Stimulated activated naive CD8-positive, alpha-beta T cell treated with anti-CD3 and anti-CD28 coated beads, Interleukin-15, Interleukin-2, amounts not matched to agents 100 ng/mL and 50 ng/mL, for 24 hours (primary cell): ENCODE measurements at regions not wholly inside any gene's neighbourhood (a gene's known extent, or its start where the extent isn't known, plus 50 kb on each side); places are given as distances from the start of the nearest gene placed in this dataset.
A peak's percentile ranks its signal among the peaks of the same experiment; 100 is the strongest.

ENCODE experiments used
- H3K27ac Mint-ChIP-seq: one replicate; pipeline ENCODE4 v1.8.0; 2021; ENCODE audit warnings: mild to moderate bottlenecking, mixed read lengths
- H3K27me3 Mint-ChIP-seq: one replicate; pipeline ENCODE4 v1.8.0; 2021; ENCODE audit warnings: mixed read lengths
- H3K36me3 Mint-ChIP-seq: one replicate; pipeline ENCODE4 v1.8.0; 2021; ENCODE audit warnings: low read depth, mixed read lengths
- H3K4me1 Mint-ChIP-seq: one replicate; pipeline ENCODE4 v1.8.0; 2021; ENCODE audit warnings: low read depth, mixed read lengths
- H3K4me3 Mint-ChIP-seq: one replicate; pipeline ENCODE4 v1.8.0; 2021; ENCODE audit warnings: mild to moderate bottlenecking, mixed read lengths
- H3K9me3 Mint-ChIP-seq: one replicate; pipeline ENCODE4 v1.8.0; 2021; ENCODE audit warnings: mixed read lengths

DNA sequence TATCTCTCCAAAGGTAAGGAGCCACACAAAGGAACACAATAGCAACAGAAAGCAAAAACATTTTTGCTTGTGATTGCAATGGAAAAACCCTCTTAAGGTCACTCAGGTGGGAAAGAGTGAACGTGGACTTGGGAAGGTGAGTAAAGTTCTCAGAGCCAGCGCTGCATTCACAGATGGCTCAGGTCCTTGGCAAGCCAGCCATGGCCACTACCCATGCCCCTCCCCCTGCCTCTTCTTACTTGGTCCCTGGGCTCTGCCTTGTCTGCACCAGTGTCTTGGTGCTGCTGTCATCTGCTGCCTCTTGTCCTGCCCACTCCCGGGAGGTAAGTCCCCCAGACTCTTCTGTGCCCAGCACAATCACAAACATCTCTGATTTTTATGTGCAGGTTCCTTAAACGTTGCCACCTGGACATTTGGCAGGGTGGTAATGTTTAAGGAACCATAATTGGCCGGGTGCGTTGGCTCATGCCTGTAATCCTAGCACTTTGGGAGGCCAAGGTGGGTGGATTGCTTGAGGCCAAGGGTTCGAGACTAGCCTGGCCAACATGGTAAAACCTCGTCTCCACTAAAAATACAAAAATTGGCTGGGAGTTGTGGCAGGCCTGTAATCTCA lies 74.6 kb downstream of the FEM1C start:
- no peak overlapping the region for H3K27ac Mint-ChIP-seq
- peaks cover 26% of the 10 kb centered on the region for H3K27me3 Mint-ChIP-seq
- H3K9me3 Mint-ChIP-seq, result no peaks in the 10 kb centered on the region
- H3K36me3 Mint-ChIP-seq, result no peaks in the 10 kb centered on the region
- no peak overlapping the region for H3K4me3 Mint-ChIP-seq
- no peaks in the 10 kb centered on the region for H3K4me1 Mint-ChIP-seq

DNA sequence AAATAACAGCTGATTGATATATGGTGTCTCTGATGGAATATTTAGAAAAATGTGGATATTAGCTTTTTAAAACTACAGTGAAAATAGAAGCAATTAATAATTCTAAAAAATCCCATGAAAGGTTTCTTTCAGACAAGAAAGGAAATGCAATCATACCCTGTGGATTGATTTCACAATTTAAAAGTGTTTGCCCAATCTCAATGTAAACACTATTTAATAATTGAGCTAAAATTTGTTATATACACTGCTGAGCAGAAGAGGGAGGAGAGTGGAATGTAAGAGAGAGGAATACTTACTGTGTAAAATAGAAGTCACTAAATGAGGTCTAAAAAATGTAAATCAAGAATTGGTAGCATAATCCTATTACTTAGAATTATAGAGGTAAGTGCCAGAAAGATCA lies 76.9 kb downstream of the FEM1C start:
- Mint-ChIP-seq H3K27me3 (peaks cover 38% of the 10 kb centered on the region), H3K36me3 (no peaks in the 10 kb centered on the region), H3K4me1 (no peaks in the 10 kb centered on the region), H3K9me3 (no peaks in the 10 kb centered on the region), H3K27ac (no peak overlapping the region), H3K4me3 (no peak overlapping the region)

DNA sequence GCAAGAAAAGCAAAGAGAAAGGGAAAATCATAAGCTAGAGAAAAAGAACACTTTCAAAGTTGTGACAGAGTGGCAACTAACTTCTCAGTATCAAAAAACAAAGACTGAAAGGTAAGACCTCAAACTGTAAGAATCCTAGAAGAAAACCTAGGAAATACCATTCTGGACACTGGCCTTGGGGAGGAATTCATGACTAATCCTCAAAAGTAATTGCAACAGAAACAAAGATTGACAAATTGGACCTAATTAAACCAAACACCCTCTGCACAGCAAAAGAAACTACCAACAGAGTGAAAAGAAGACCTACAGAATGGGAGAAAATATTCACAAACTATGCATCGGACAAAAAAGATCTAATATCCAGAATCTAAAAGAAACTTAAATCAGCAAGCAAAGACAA lies 79.1 kb downstream of the FEM1C start:
- H3K4me3 Mint-ChIP-seq, result no peak overlapping the region
- H3K27ac Mint-ChIP-seq, result no peak overlapping the region
- no peaks in the 10 kb centered on the region for H3K36me3 Mint-ChIP-seq
- H3K9me3 Mint-ChIP-seq, result no peaks in the 10 kb centered on the region
- no peaks in the 10 kb centered on the region for H3K4me1 Mint-ChIP-seq
- peaks cover 42% of the 10 kb centered on the region for H3K27me3 Mint-ChIP-seq

DNA sequence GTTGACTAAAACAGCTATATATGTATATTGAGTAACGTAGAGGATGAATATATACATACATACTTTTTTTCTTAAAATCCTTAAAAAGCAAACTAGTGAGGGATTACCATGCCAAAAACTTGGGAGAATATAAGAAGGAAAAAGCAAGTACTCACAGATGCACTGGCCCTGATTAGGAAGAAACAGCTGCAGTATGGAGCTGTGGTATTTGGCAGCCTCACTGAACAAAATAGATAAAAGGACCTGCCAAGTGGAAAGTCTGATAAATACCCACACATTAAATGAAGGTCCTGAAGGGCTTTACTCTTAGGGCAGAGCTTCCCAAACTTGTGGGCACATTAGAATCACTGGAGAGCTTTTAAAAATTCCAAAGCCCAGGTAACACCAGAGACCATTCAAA lies 80.6 kb downstream of the FEM1C start:
- H3K27me3 Mint-ChIP-seq, result peaks cover 38% of the 10 kb centered on the region
- no peaks in the 10 kb centered on the region for H3K9me3 Mint-ChIP-seq
- no peak overlapping the region for H3K27ac Mint-ChIP-seq
- no peaks in the 10 kb centered on the region for H3K36me3 Mint-ChIP-seq
- no peak overlapping the region for H3K4me3 Mint-ChIP-seq
- H3K4me1 Mint-ChIP-seq, result no peaks in the 10 kb centered on the region

DNA sequence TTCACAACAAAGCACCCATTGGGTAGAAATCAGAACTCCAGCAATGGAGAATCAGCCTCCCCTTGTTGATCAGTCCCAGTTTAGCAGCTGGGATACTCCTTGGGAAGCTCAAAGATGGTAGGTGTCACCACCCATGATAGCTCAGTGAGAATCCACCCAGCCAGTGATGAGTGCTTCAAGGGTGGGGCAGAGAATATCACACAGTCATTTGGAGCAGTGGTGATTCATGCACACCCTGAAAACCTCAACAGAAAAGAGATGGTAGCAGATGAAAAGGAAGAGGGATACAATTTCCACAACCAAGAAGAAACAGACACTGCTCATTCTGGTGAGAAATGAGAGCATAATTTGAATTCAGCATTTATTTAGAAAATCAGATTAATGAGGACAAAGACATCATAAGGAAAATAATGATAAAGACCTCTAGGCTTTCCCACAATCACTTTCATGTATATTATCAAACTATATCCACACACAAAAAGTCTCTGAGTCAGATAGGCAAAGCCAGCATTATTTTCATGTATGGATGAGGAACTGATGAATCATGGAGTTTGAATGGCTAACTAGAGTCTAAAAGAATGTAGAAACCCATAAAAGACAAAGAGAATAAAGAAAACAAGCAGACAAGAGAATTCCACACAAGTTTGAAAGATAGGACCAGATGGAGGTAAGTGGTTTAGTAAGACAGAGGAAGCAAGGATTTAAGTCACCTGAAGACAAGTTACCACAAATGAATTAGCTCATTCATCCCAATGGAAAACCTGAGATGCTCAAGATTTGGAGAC lies 82.9 kb downstream of the FEM1C start:
- Mint-ChIP-seq H3K4me3 (peak overlapping the region; percentile 20), H3K27me3 (peaks cover 30% of the 10 kb centered on the region), H3K27ac (peak overlapping the region; percentile 96), H3K4me1 (no peaks in the 10 kb centered on the region), H3K36me3 (no peaks in the 10 kb centered on the region), H3K9me3 (no peaks in the 10 kb centered on the region)

DNA sequence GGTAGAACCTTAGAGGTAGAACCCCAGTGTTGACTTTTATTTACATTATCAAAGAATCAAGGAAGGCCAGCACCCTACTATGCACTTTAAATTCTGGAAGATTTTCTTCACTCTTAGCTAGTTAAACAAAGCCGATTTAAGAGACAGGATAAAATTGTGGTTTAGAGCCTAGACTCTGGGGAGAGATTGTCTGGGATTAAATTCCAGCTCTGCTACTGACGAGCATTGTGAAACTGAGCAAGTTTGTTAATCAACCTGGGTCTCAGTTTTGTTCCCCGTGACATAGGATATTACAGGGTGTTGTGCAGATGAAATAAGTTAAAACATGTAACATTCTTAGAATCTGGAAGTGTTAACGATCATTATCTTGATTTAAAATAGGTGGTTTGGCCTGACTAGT lies 83.5 kb downstream of the FEM1C start:
- no peaks in the 10 kb centered on the region for H3K9me3 Mint-ChIP-seq
- no peaks in the 10 kb centered on the region for H3K4me1 Mint-ChIP-seq
- H3K27ac Mint-ChIP-seq, result peak overlapping the region; percentile 96
- H3K27me3 Mint-ChIP-seq, result peaks cover 30% of the 10 kb centered on the region
- no peaks in the 10 kb centered on the region for H3K36me3 Mint-ChIP-seq
- peak overlapping the region; percentile 20 for H3K4me3 Mint-ChIP-seq

DNA sequence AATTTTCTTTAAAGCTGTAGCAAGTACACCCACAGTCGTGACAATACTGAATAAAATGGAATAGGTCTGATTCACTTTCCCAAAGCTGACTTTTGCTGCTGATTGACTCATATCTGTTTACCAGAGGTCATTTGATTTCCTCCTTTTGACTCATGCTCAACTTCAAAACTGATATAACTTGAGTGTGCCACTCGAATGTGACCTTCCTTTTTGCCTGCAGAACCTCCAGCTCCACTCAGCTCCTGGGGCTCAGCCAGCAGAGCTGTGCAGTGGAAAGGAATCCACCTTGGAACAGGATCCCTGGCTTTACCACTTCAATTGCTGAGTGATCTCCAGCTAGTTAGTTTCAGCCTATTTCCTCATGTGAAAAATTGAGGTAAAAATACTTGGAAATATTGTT lies 84.1 kb downstream of the FEM1C start:
- Mint-ChIP-seq H3K36me3 (no peaks in the 10 kb centered on the region), H3K4me3 (peak overlapping the region; percentile 35), H3K4me1 (no peaks in the 10 kb centered on the region), H3K27me3 (peaks cover 27% of the 10 kb centered on the region), H3K9me3 (no peaks in the 10 kb centered on the region), H3K27ac (no peak overlapping the region)

DNA sequence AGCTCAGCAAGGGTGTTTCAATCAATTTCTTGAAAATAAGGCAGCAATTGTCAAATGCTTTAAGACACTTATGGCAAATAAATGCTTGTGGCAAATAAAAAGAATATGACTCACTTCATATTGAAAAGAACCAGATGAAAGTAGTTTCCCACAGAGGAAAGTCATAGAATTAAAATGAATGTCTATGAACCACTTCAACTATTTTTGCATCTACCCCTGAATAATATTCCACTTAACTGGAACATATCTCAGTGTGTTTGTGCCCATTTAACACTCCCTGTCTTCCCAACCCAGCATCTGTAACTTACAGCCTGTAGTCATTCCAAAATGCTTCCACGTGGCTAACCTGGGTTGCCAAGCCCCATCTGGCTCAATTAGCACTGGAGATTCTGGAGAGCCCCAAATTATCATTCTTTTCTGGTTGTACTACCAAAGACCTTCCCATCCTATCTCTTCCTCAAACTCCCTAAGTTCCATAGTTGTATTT lies 84.7 kb downstream of the FEM1C start:
- H3K9me3 Mint-ChIP-seq, result no peaks in the 10 kb centered on the region
- no peaks in the 10 kb centered on the region for H3K4me1 Mint-ChIP-seq
- H3K27ac Mint-ChIP-seq, result no peak overlapping the region
- H3K27me3 Mint-ChIP-seq, result peaks cover 25% of the 10 kb centered on the region
- H3K36me3 Mint-ChIP-seq, result no peaks in the 10 kb centered on the region
- no peak overlapping the region for H3K4me3 Mint-ChIP-seq

DNA sequence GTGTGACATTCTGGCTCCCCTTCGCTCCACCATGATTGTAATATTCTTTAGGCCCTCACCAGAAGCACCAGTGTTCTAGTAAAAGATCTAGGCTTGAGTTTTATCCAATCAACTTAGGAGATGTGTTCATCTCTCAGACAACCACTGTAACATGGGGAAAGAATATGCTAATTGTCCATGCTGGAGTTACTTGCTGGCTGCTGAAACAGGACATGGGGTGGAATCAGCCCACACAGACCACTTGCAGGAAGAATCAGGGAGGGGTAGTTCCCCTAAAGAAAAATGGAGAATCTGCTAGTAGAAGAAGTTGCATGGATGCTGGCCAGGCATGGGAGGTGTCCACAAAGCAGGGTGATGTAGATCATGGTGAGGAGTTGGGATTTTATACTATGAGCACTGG lies 86.2 kb downstream of the FEM1C start:
- H3K4me3 Mint-ChIP-seq, result no peak overlapping the region
- H3K36me3 Mint-ChIP-seq, result no peaks in the 10 kb centered on the region
- peaks cover 15% of the 10 kb centered on the region for H3K27me3 Mint-ChIP-seq
- no peaks in the 10 kb centered on the region for H3K9me3 Mint-ChIP-seq
- H3K4me1 Mint-ChIP-seq, result no peaks in the 10 kb centered on the region
- no peak overlapping the region for H3K27ac Mint-ChIP-seq

DNA sequence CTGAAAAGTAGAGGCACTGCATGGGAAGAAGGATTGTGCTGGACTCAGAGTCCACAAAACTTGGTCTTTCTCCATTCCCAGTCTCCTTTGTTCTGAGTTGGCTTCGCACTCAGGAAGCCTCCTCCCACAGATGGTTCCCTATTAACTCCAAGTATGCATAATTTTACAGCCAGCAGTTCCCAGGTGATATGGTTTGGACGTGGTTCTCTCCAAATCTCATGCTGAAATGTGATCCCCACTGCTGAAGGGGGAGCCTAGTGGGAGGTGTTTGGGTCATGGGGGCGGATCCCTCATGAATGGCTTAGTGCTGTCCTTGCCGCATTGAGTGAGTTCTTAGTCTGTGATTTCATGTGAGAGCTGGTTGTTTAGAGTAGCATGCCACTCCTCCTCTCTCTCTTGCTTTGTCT lies 86.6 kb downstream of the FEM1C start:
- H3K27ac Mint-ChIP-seq, result no peak overlapping the region
- H3K9me3 Mint-ChIP-seq, result no peaks in the 10 kb centered on the region
- H3K4me3 Mint-ChIP-seq, result no peak overlapping the region
- no peaks in the 10 kb centered on the region for H3K4me1 Mint-ChIP-seq
- H3K27me3 Mint-ChIP-seq, result peaks cover 14% of the 10 kb centered on the region
- no peaks in the 10 kb centered on the region for H3K36me3 Mint-ChIP-seq

DNA sequence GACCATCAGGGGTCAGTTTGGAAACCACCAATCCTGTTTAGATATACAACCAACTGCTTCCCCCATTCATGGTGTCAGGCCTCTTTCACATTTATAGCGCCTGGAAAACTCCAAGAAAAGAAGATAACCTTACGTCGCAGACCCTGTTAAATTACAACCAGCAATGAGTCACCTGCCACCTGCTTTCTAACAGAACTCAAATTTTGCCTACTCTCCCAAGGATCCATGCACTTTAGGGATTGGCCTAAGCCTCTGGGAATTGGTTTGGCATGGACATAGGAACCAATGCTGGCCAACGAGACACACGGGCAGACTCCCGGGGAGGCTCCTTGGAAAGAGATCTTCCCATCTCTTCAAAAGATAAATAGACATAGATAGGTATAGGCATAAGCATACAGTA lies 87.0 kb downstream of the FEM1C start:
- no peaks in the 10 kb centered on the region for H3K9me3 Mint-ChIP-seq
- no peak overlapping the region for H3K4me3 Mint-ChIP-seq
- no peaks in the 10 kb centered on the region for H3K4me1 Mint-ChIP-seq
- no peak overlapping the region for H3K27ac Mint-ChIP-seq
- peaks cover 14% of the 10 kb centered on the region for H3K27me3 Mint-ChIP-seq
- H3K36me3 Mint-ChIP-seq, result no peaks in the 10 kb centered on the region

DNA sequence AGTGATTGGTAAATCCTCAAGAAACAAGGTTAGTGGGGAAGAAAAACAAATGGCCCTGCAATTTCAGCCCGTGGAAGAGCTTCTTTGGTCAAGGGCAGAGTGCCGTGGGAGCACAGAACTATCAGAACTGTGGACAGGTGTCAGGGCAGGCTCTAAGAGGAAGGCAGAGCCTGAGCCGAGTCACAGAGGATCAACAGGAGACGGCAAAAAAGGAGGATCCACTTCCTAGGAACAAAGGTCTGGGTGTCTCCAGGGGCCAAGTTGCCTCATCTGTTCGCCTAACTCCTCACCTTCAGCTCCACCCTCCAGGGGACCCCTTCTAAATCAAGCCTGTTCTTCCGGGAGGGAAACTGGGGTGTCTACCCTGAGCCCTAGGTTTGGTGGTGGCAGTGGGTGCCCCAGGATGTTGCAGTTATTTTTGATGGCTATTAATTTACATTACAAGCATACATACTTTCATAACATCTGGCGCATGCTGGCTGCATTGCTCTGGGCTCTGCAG lies 88.0 kb downstream of the FEM1C start:
- no peak overlapping the region for H3K4me3 Mint-ChIP-seq
- H3K27ac Mint-ChIP-seq, result no peak overlapping the region
- H3K27me3 Mint-ChIP-seq, result peaks cover 10% of the 10 kb centered on the region
- H3K36me3 Mint-ChIP-seq, result no peaks in the 10 kb centered on the region
- H3K9me3 Mint-ChIP-seq, result no peaks in the 10 kb centered on the region
- H3K4me1 Mint-ChIP-seq, result no peaks in the 10 kb centered on the region

DNA sequence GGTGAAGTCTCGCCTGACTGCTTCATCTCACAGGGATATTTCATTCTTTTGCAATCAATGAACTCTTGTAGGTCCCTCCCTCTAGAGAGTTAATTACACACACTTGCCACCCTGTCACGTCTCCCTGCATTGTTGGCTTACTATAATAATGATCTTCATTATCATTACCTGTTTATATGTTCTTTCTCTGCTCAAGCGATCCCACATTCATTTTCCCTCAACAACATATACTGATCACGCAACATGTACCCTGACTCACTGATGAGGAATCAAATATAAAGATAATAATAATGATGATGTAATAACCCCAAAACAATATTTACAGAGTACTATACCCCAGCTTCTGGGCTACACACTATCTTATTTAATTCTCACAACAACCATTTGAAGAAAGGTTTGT lies 88.5 kb downstream of the FEM1C start:
- Mint-ChIP-seq H3K27me3 (peaks cover 10% of the 10 kb centered on the region), H3K27ac (no peak overlapping the region), H3K4me1 (no peaks in the 10 kb centered on the region), H3K4me3 (no peak overlapping the region), H3K36me3 (no peaks in the 10 kb centered on the region), H3K9me3 (no peaks in the 10 kb centered on the region)

DNA sequence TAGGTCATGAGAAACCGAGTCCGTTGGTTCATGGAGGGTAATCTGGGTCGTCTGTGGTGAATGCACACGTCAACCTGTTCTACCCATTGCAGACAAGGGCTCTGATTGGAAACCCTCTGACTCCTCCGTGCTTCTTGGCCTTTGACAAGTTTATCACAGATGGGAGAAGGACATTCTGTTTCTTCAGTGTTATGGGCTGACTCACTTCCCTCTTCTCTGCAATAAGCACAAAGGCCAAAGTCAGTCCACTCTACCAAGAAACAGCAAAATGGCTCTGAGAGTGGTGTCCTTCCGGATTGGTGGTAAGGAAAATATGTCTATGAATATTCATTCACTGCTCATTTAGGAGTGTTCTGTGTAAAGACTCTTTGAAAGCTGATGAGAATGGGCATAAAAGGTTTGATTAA lies 89.3 kb downstream of the FEM1C start:
- Mint-ChIP-seq H3K36me3 (no peaks in the 10 kb centered on the region), H3K4me3 (no peak overlapping the region), H3K9me3 (no peaks in the 10 kb centered on the region), H3K27me3 (peaks cover 10% of the 10 kb centered on the region), H3K27ac (no peak overlapping the region), H3K4me1 (no peaks in the 10 kb centered on the region)

DNA sequence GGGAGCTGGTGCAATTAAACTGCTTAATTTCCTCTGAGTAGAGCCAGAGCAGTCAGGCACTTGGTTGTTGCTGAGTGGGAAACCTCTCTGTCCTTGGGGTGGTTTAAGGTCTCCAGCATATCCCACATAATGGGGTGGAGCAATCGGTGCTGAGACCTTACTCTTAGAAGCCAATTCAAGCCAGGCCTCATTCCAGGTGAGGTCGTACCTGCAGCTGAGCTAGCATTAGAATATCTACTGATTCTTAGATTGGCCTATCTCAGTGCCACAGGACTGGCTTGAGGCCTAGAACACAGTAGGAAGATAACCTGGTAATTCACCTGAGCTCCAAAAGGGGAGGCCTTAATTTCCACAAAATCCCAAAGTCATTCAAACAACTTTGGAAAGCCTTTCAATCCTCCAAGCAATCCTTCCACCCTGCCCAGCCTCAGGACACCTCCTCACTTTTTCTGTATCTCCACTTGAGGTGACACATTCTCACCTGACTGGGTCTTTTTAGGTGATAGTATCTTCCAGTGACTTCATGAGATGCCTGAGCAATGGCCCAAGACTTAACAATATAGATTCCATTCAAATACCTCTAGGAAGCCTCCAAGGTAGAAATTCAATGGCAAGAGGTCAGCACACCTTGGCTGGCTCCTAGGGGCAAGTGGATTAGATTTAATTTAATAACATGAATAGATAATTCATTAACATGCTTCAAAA lies 91.0 kb downstream of the FEM1C start:
- H3K36me3 Mint-ChIP-seq, result no peaks in the 10 kb centered on the region
- H3K27ac Mint-ChIP-seq, result no peak overlapping the region
- peaks cover 14% of the 10 kb centered on the region for H3K27me3 Mint-ChIP-seq
- no peak overlapping the region for H3K4me3 Mint-ChIP-seq
- H3K4me1 Mint-ChIP-seq, result no peaks in the 10 kb centered on the region
- H3K9me3 Mint-ChIP-seq, result no peaks in the 10 kb centered on the region
